A549 (cell line): ENCODE measurements at regions not wholly inside any gene's neighbourhood (a gene's known extent, or its start where the extent isn't known, plus 50 kb on each side); places are given as distances from the start of the nearest gene placed in this dataset.

ENCODE experiments used
- BHLHE40 ChIP-seq: IDR thresholded peaks from 2 replicates; pipeline ENCODE4 v1.6.1; 2012; ENCODE audit warnings: low read depth, low read length, inconsistent platforms
- CTCF ChIP-seq: fragments of >200 bp; sonication (Bioruptor Twin); formaldehyde crosslinking; IDR thresholded peaks from 3 replicates; pipeline ENCODE4 v1.5.1; 2016
- HMGXB4 ChIP-seq: fragments of 250-450 bp; sonication (Bioruptor Pico); IDR thresholded peaks from 2 replicates; pipeline ENCODE4 v1.5.0; 2021; ENCODE audit warnings: mild to moderate bottlenecking, moderate library complexity, borderline replicate concordance
- HOXA7 ChIP-seq: fragments of 250-450 bp; sonication (Bioruptor Pico); IDR thresholded peaks from 2 replicates; pipeline ENCODE4 v1.5.0; 2020; ENCODE audit warnings: mild to moderate bottlenecking, moderate library complexity
- KDM1A ChIP-seq: fragments of 200-600 bp; sonication (generic); IDR thresholded peaks from 2 replicates; pipeline ENCODE4 v1.6.1; 2016; ENCODE audit warnings: low read depth, mild to moderate bottlenecking
- POLR2A ChIP-seq: IDR thresholded peaks from 2 replicates; pipeline ENCODE4 v1.6.1; 2012; ENCODE audit warnings: mild to moderate bottlenecking, low read length
- USF2 ChIP-seq: fragments of 450-650 bp; IDR thresholded peaks from 2 replicates; pipeline ENCODE4 v1.6.1; 2014; ENCODE audit warnings: antibody characterized with exemption
- ZSCAN20 ChIP-seq: fragments of 250-450 bp; sonication (Bioruptor Pico); IDR thresholded peaks from 2 replicates; pipeline ENCODE4 v1.8.0; 2022; ENCODE audit warnings: mild to moderate bottlenecking, moderate library complexity

- no peak for TF ChIP-seq CTCF
- TF ChIP-seq HOXA7: no peak
- TF ChIP-seq HMGXB4: no peak
- no peak for TF ChIP-seq USF2
- no peak for TF ChIP-seq POLR2A
- TF ChIP-seq KDM1A: no peak
- TF ChIP-seq BHLHE40: no peak
- no peak for TF ChIP-seq ZSCAN20 (CRISPR knock-in tag)
These were observed 346.3 kb downstream of the DIPK2A start for GRCh38 chr3:144317961-144318360.
